GM19240 (cell line): ENCODE measurements at regions not wholly inside any gene's neighbourhood (a gene's known extent, or its start where the extent isn't known, plus 50 kb on each side); places are given as distances from the start of the nearest gene placed in this dataset.

Source experiments
- DNase-seq: peaks from one replicate; pipeline ENCODE4 v3.0.0; 2011; ENCODE audit warnings: low spot score; ENCODE audit not compliant: insufficient read length

GRCh38 chr6:135796643-135797305 lies 54.7 kb upstream of the PDE7B start:
- DNase-seq: no peak

- DNase-seq: no peak
These were observed 54.1 kb upstream of the PDE7B start for GRCh38 chr6:135797361-135797760.

GRCh38 chr6:135798751-135799515 lies 52.6 kb upstream of the PDE7B start:
- DNase-seq: no peak
